Activated T-cell treated with anti-CD3 and anti-CD28 coated beads, Interleukin-2, amount 50 U/mL, for 72 hours (primary cell): ENCODE measurements at regions not wholly inside any gene's neighbourhood (a gene's known extent, or its start where the extent isn't known, plus 50 kb on each side); places are given as distances from the start of the nearest gene placed in this dataset.

Source experiments
- ATAC-seq, 2 donors: fragments of 150-1000 bp; cut with Tn5 transposase; replicated peaks in 1 of 2; 2 replicates each; pipeline ENCODE4 v1.10.0; 2021; ENCODE audit warnings: moderate library complexity in 2 of 2, mild to moderate bottlenecking in 1 of 2
- DNase-seq, 2 donors: peaks; one replicate each; pipeline ENCODE4 v3.0.0; 2021 to 2022; ENCODE audit warnings: mixed read lengths in 1 of 2
- H3K27ac Mint-ChIP-seq: one replicate; pipeline ENCODE4 v1.8.0; 2022; ENCODE audit warnings: mild to moderate bottlenecking, moderate library complexity, mixed read lengths
- H3K27me3 Mint-ChIP-seq: one replicate; pipeline ENCODE4 v1.8.0; 2022; ENCODE audit warnings: low read depth, mixed read lengths
- H3K36me3 Mint-ChIP-seq, 2 donors: one replicate each; pipeline ENCODE4 v1.8.0; 2022; ENCODE audit warnings: mixed read lengths in 2 of 2, mild to moderate bottlenecking in 1 of 2; ENCODE audit not compliant: insufficient read depth in 2 of 2
- H3K4me1 Mint-ChIP-seq: one replicate; pipeline ENCODE4 v1.8.0; 2022; ENCODE audit warnings: low read depth, mixed read lengths
- H3K4me3 Mint-ChIP-seq, 2 donors: one replicate each; pipeline ENCODE4 v1.8.0; 2022; ENCODE audit warnings: mild to moderate bottlenecking in 2 of 2, mixed read lengths in 2 of 2, moderate library complexity in 2 of 2
- H3K9me3 Mint-ChIP-seq, 2 donors: one replicate each; pipeline ENCODE4 v1.8.0; 2022; ENCODE audit warnings: mixed read lengths in 2 of 2

- no peak for DNase-seq
- H3K27ac Mint-ChIP-seq: no peak overlapping the region
- H3K4me1 Mint-ChIP-seq: no peaks in the 10 kb centered on the region
- H3K4me3 Mint-ChIP-seq: no peak overlapping the region
- ATAC-seq: no peak
- H3K9me3 Mint-ChIP-seq: no peaks in the 10 kb centered on the region
- no peaks in the 10 kb centered on the region for H3K27me3 Mint-ChIP-seq
- no peaks in the 10 kb centered on the region for H3K36me3 Mint-ChIP-seq
These were observed 369.2 kb upstream of the CDH4 start for GRCh38 chr20:60882836-60883235.

- Mint-ChIP-seq H3K36me3 (no peaks in the 10 kb centered on the region), H3K4me3 (no peak overlapping the region), H3K4me1 (no peaks in the 10 kb centered on the region), H3K27ac (no peak overlapping the region), H3K27me3 (no peaks in the 10 kb centered on the region), H3K9me3 (no peaks in the 10 kb centered on the region)
- ATAC-seq: no peak
- DNase-seq: no peak
These were observed 368.6 kb upstream of the CDH4 start for GRCh38 chr20:60883496-60883895.

- no peak for ATAC-seq
- H3K9me3 Mint-ChIP-seq: no peaks in the 10 kb centered on the region
- H3K36me3 Mint-ChIP-seq: no peaks in the 10 kb centered on the region
- H3K27me3 Mint-ChIP-seq: no peaks in the 10 kb centered on the region
- no peak for DNase-seq
- H3K4me1 Mint-ChIP-seq: no peaks in the 10 kb centered on the region
- H3K27ac Mint-ChIP-seq: no peak overlapping the region
- no peak overlapping the region for H3K4me3 Mint-ChIP-seq
These were observed 367.8 kb upstream of the CDH4 start for GRCh38 chr20:60884277-60884676.

GRCh38 chr20:60888771-60889170, 363.3 kb upstream of the CDH4 start:
- no peak for ATAC-seq
- Mint-ChIP-seq H3K9me3 (no peaks in the 10 kb centered on the region), H3K36me3 (no peaks in the 10 kb centered on the region), H3K27ac (no peak overlapping the region), H3K4me3 (no peak overlapping the region), H3K4me1 (no peaks in the 10 kb centered on the region), H3K27me3 (no peaks in the 10 kb centered on the region)
- DNase-seq: no peak

GRCh38 chr20:60892095-60892813, 359.8 kb upstream of the CDH4 start:
- H3K4me3 Mint-ChIP-seq: no peak overlapping the region
- H3K36me3 Mint-ChIP-seq: no peaks in the 10 kb centered on the region
- H3K27me3 Mint-ChIP-seq: no peaks in the 10 kb centered on the region
- H3K4me1 Mint-ChIP-seq: no peaks in the 10 kb centered on the region
- H3K27ac Mint-ChIP-seq: no peak overlapping the region
- DNase-seq (no peak), ATAC-seq (no peak)
- H3K9me3 Mint-ChIP-seq: no peaks in the 10 kb centered on the region

GRCh38 chr20:60894091-60894490, 358.0 kb upstream of the CDH4 start:
- Mint-ChIP-seq H3K27me3 (no peaks in the 10 kb centered on the region), H3K9me3 (no peaks in the 10 kb centered on the region), H3K4me3 (no peak overlapping the region), H3K27ac (no peak overlapping the region), H3K4me1 (no peaks in the 10 kb centered on the region), H3K36me3 (no peaks in the 10 kb centered on the region)
- ATAC-seq (no peak), DNase-seq (no peak)

- no peak overlapping the region for H3K27ac Mint-ChIP-seq
- H3K9me3 Mint-ChIP-seq: no peaks in the 10 kb centered on the region
- ATAC-seq (no peak), DNase-seq (no peak)
- no peaks in the 10 kb centered on the region for H3K4me1 Mint-ChIP-seq
- H3K36me3 Mint-ChIP-seq: no peaks in the 10 kb centered on the region
- H3K4me3 Mint-ChIP-seq: no peak overlapping the region
- no peaks in the 10 kb centered on the region for H3K27me3 Mint-ChIP-seq
These were observed 356.5 kb upstream of the CDH4 start for GRCh38 chr20:60895363-60896079.

- DNase-seq: no peak
- ATAC-seq: no peak
- H3K4me1 Mint-ChIP-seq: no peaks in the 10 kb centered on the region
- H3K27ac Mint-ChIP-seq: no peak overlapping the region
- H3K9me3 Mint-ChIP-seq: peaks cover 5 to 6% of the 10 kb centered on the region in 2 donors
- H3K36me3 Mint-ChIP-seq: peaks cover 0 to 5% of the 10 kb centered on the region in 2 donors
- H3K4me3 Mint-ChIP-seq: no peak overlapping the region
- no peaks in the 10 kb centered on the region for H3K27me3 Mint-ChIP-seq
These were observed 354.1 kb upstream of the CDH4 start for GRCh38 chr20:60897976-60898375.

GRCh38 chr20:60899320-60899719, 352.7 kb upstream of the CDH4 start:
- ATAC-seq (no peak), DNase-seq (no peak)
- H3K36me3 Mint-ChIP-seq: peaks cover 0 to 5% of the 10 kb centered on the region in 2 donors
- no peaks in the 10 kb centered on the region for H3K4me1 Mint-ChIP-seq
- H3K27me3 Mint-ChIP-seq: no peaks in the 10 kb centered on the region
- H3K4me3 Mint-ChIP-seq: no peak overlapping the region
- H3K27ac Mint-ChIP-seq: no peak overlapping the region
- H3K9me3 Mint-ChIP-seq: peaks cover 5 to 6% of the 10 kb centered on the region in 2 donors

GRCh38 chr20:60900618-60901017, 351.4 kb upstream of the CDH4 start:
- Mint-ChIP-seq H3K4me3 (no peak overlapping the region), H3K36me3 (peaks cover 0 to 5% of the 10 kb centered on the region in 2 donors), H3K9me3 (peaks cover 5 to 6% of the 10 kb centered on the region in 2 donors), H3K27ac (no peak overlapping the region), H3K4me1 (no peaks in the 10 kb centered on the region), H3K27me3 (no peaks in the 10 kb centered on the region)
- DNase-seq (no peak), ATAC-seq (no peak)

GRCh38 chr20:60901831-60902230, 350.2 kb upstream of the CDH4 start:
- Mint-ChIP-seq H3K9me3 (peaks cover 5 to 6% of the 10 kb centered on the region in 2 donors), H3K4me1 (no peaks in the 10 kb centered on the region), H3K4me3 (no peak overlapping the region), H3K27ac (no peak overlapping the region), H3K27me3 (no peaks in the 10 kb centered on the region), H3K36me3 (peaks cover 0 to 5% of the 10 kb centered on the region in 2 donors)
- DNase-seq: no peak
- no peak for ATAC-seq

- H3K4me3 Mint-ChIP-seq: no peak overlapping the region
- H3K4me1 Mint-ChIP-seq: no peaks in the 10 kb centered on the region
- DNase-seq: no peak
- peaks cover 0 to 5% of the 10 kb centered on the region in 2 donors for H3K36me3 Mint-ChIP-seq
- H3K27ac Mint-ChIP-seq: no peak overlapping the region
- peaks cover 5 to 6% of the 10 kb centered on the region in 2 donors for H3K9me3 Mint-ChIP-seq
- H3K27me3 Mint-ChIP-seq: no peaks in the 10 kb centered on the region
- ATAC-seq: no peak
These were observed 348.6 kb upstream of the CDH4 start for GRCh38 chr20:60903325-60903971.

- no peak overlapping the region for H3K27ac Mint-ChIP-seq
These were observed 347.3 kb upstream of the CDH4 start for GRCh38 chr20:60904730-60905129.

More at GRCh38 chr20:60904730-60905129, 347.3 kb upstream of the CDH4 start:
- no peaks in the 10 kb centered on the region for H3K4me1 Mint-ChIP-seq
- no peak overlapping the region for H3K4me3 Mint-ChIP-seq
- ATAC-seq: no peak
- peaks cover 0 to 5% of the 10 kb centered on the region in 2 donors for H3K36me3 Mint-ChIP-seq
- peaks cover 5 to 6% of the 10 kb centered on the region in 2 donors for H3K9me3 Mint-ChIP-seq
- no peak for DNase-seq
- H3K27me3 Mint-ChIP-seq: no peaks in the 10 kb centered on the region
